SK-N-SH (cell line): ENCODE measurements at regions not wholly inside any gene's neighbourhood (a gene's known extent, or its start where the extent isn't known, plus 50 kb on each side); places are given as distances from the start of the nearest gene placed in this dataset.

Experiments used
- CHD2 ChIP-seq: fragments of 150-350 bp; IDR thresholded peaks from 2 replicates; pipeline ENCODE4 v1.6.1; 2018; ENCODE audit warnings: low read length; ENCODE audit not compliant: partially characterized antibody
- ELF1 ChIP-seq: IDR thresholded peaks from 2 replicates; pipeline ENCODE4 v1.4.0; 2012
- EP300 ChIP-seq, 2 experiments: IDR thresholded peaks; 2 replicates each; pipeline versions ENCODE4 v1.4.0 to v1.6.1; 2012; ENCODE audit warnings: borderline replicate concordance in 1 of 2, low read depth in 1 of 2, low read length in 1 of 2
- EZH2phosphoT487 ChIP-seq: fragments of 200-600 bp; sonication (generic); IDR thresholded peaks from 2 replicates; pipeline ENCODE4 v1.6.1; 2017; ENCODE audit warnings: low read depth, mixed run types, mild to moderate bottlenecking, antibody characterized with exemption, moderate library complexity, borderline replicate concordance
- FOXJ3 ChIP-seq: sonication (generic); formaldehyde crosslinking; IDR thresholded peaks from 2 replicates; pipeline ENCODE4 v1.5.1; 2020; ENCODE audit warnings: mild to moderate bottlenecking, missing genetic modification reagents
- GABPA ChIP-seq: IDR thresholded peaks from 2 replicates; pipeline ENCODE4 v1.4.0; 2012; ENCODE audit warnings: low read depth, mild to moderate bottlenecking
- JUND ChIP-seq: IDR thresholded peaks from 2 replicates; pipeline ENCODE4 v1.4.0; 2012
- MEF2A ChIP-seq: IDR thresholded peaks from 2 replicates; pipeline ENCODE4 v1.4.0; 2012; ENCODE audit warnings: low read depth, borderline replicate concordance
- NFIC ChIP-seq: IDR thresholded peaks from 2 replicates; pipeline ENCODE4 v1.4.0; 2012; ENCODE audit warnings: borderline replicate concordance
- NRF1 ChIP-seq: IDR thresholded peaks from 2 replicates; pipeline ENCODE4 v1.6.1; 2012; ENCODE audit warnings: low read depth, mild to moderate bottlenecking, low read length
- POLR2AphosphoS5 ChIP-seq: IDR thresholded peaks from 2 replicates; pipeline ENCODE4 v1.6.1; 2012; ENCODE audit warnings: low read depth, low read length
- RCOR1 ChIP-seq: fragments of 150-350 bp; IDR thresholded peaks from 2 replicates; pipeline ENCODE4 v1.6.1; 2017; ENCODE audit warnings: antibody characterized with exemption, low read length
- USF2 ChIP-seq: fragments of 150-350 bp; IDR thresholded peaks from 2 replicates; pipeline ENCODE4 v1.6.1; 2017; ENCODE audit warnings: antibody characterized with exemption, low read length, low read depth, borderline replicate concordance
- TF ChIP-seq, protein P1 (sequence below): fragments of 200-600 bp; sonication (generic); IDR thresholded peaks from 2 replicates; pipeline ENCODE4 v1.6.1; 2017; ENCODE audit warnings: antibody characterized with exemption, mild to moderate bottlenecking, moderate library complexity

DNA sequence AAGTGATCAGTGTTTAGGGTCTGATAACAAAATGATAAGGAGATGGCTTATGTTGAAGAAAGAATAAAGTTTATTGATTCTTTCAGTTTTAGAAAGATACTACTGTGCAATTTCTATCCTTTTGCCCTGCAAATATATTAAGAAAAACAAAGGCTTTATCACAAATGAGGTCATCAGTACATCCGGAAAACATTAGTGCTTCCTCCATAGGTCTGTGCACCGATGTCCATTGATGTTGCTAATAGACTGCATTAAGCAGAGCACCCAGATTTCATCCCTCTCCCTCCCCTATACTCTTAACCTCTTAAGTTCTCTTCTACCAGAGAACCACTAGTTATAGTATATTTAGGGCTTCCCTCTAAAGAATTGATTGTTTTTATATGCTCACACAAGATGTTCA is 53.7 kb upstream of the HHIP start:
- TF ChIP-seq GABPA: no peak
- TF ChIP-seq, protein P1, sequence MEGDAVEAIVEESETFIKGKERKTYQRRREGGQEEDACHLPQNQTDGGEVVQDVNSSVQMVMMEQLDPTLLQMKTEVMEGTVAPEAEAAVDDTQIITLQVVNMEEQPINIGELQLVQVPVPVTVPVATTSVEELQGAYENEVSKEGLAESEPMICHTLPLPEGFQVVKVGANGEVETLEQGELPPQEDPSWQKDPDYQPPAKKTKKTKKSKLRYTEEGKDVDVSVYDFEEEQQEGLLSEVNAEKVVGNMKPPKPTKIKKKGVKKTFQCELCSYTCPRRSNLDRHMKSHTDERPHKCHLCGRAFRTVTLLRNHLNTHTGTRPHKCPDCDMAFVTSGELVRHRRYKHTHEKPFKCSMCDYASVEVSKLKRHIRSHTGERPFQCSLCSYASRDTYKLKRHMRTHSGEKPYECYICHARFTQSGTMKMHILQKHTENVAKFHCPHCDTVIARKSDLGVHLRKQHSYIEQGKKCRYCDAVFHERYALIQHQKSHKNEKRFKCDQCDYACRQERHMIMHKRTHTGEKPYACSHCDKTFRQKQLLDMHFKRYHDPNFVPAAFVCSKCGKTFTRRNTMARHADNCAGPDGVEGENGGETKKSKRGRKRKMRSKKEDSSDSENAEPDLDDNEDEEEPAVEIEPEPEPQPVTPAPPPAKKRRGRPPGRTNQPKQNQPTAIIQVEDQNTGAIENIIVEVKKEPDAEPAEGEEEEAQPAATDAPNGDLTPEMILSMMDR: no peak
- TF ChIP-seq USF2: no peak
- no peak for TF ChIP-seq EP300 (IDR thresholded peaks at IDR 0.05; ENCODE audit: borderline replicate concordance in 1 of 2, low read depth in 1 of 2, low read length in 1 of 2)
- TF ChIP-seq CHD2: no peak
- no peak for TF ChIP-seq MEF2A
- TF ChIP-seq POLR2AphosphoS5: no peak
- no peak for TF ChIP-seq RCOR1
- no peak for TF ChIP-seq JUND
- no peak for TF ChIP-seq EZH2phosphoT487
- no peak for TF ChIP-seq ELF1
- no peak for TF ChIP-seq FOXJ3 (CRISPR knock-in tag)
- TF ChIP-seq NRF1: no peak
- TF ChIP-seq NFIC: no peak
